ENCODE measurements at regions not wholly inside any gene's neighbourhood (a gene's known extent, or its start where the extent isn't known, plus 50 kb on each side); places are given as distances from the start of the nearest gene placed in this dataset.

DNA sequence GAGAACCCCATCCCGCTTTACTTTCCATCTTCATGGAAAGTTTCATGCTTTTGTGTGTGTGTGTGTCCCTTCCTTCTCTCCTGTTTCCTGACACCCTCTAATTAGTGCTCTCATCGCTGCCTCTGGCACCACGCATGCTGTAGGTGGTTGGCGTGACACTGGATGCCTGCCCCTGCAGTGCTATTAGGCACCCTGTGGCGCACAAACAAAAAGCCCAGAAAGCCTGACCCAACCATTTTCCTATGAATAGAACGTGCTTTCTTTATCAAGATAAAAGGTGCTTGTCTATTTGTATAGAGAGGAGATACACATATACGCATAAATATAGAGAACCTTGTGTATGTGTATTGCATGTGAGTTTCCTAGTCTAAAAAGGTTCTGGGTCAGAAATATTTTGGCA is 120.8 kb upstream of the CDCA7L start:
- Histone ChIP-seq H3K27ac (ENCODE audit: low read depth in 1 of 2, low read length in 1 of 2) (no peak overlapping the region), H3K4me3 (no peak overlapping the region), H3K9ac (ENCODE audit: insufficient read depth in 1 of 2, low read length in 2 of 2) (no peak overlapping the region), H3K27me3 (ENCODE audit: control insufficient read depth in 3 of 3, insufficient read depth in 3 of 3, low read length in 2 of 3) (peaks cover 0 to 46% (median 4%) of the 10 kb centered on the region in 3 donors), H3K4me1 (ENCODE audit: control insufficient read depth in 5 of 5, insufficient read depth in 5 of 5, low read length in 5 of 5) (no peaks in the 10 kb centered on the region), H3K36me3 (ENCODE audit: control insufficient read depth in 4 of 4, insufficient read depth in 4 of 4, low read length in 4 of 4) (no peaks in the 10 kb centered on the region), H3K9me3 (ENCODE audit: control insufficient read depth in 4 of 4, insufficient read depth in 3 of 4, low read length in 3 of 4) (peaks cover 0 to 2% (median 0%) of the 10 kb centered on the region in 4 donors)
- 71 to 83% methylated on average over 7 of the region's 7 CpGs for WGBS, 2 donors
- TF ChIP-seq, protein P1, sequence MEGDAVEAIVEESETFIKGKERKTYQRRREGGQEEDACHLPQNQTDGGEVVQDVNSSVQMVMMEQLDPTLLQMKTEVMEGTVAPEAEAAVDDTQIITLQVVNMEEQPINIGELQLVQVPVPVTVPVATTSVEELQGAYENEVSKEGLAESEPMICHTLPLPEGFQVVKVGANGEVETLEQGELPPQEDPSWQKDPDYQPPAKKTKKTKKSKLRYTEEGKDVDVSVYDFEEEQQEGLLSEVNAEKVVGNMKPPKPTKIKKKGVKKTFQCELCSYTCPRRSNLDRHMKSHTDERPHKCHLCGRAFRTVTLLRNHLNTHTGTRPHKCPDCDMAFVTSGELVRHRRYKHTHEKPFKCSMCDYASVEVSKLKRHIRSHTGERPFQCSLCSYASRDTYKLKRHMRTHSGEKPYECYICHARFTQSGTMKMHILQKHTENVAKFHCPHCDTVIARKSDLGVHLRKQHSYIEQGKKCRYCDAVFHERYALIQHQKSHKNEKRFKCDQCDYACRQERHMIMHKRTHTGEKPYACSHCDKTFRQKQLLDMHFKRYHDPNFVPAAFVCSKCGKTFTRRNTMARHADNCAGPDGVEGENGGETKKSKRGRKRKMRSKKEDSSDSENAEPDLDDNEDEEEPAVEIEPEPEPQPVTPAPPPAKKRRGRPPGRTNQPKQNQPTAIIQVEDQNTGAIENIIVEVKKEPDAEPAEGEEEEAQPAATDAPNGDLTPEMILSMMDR (IDR thresholded peaks at IDR 0.05; ENCODE audit: control extremely low read depth, extremely low read depth), result no peak
- DNase-seq, result no peak
- no peak for ATAC-seq (ENCODE audit: insufficient read depth, low FRiP score)

DNA sequence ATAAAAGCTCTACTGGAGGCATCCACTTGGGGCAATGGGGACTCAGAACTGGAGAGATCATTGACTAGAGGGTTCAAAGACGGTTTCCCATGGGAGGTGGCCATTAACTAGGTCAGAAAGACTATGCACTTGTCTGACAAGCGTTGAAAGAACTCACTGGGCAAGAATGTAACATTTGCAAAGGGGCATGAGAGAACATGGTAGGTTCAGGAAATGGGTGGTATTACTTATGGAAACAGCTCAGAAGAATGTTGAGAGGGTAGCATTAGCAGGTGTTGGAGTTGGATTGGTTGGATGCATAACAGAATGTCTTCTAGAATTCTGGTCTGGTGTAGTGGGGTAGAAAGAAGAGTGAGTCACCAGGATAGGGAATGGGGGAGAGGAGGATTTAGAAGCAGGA is 119.1 kb upstream of the CDCA7L start:
- no peak for ATAC-seq (ENCODE audit: insufficient read depth, low FRiP score)
- Histone ChIP-seq H3K27ac (ENCODE audit: low read depth in 1 of 2, low read length in 1 of 2) (no peak overlapping the region), H3K4me3 (no peak overlapping the region), H3K36me3 (ENCODE audit: control insufficient read depth in 4 of 4, insufficient read depth in 4 of 4, low read length in 4 of 4) (no peaks in the 10 kb centered on the region), H3K27me3 (ENCODE audit: control insufficient read depth in 3 of 3, insufficient read depth in 3 of 3, low read length in 2 of 3) (peaks cover 0 to 45% (median 0%) of the 10 kb centered on the region in 3 donors), H3K4me1 (ENCODE audit: control insufficient read depth in 5 of 5, insufficient read depth in 5 of 5, low read length in 5 of 5) (no peaks in the 10 kb centered on the region), H3K9me3 (ENCODE audit: control insufficient read depth in 4 of 4, insufficient read depth in 3 of 4, low read length in 3 of 4) (peaks cover 0 to 2% (median 0%) of the 10 kb centered on the region in 4 donors), H3K9ac (ENCODE audit: insufficient read depth in 1 of 2, low read length in 2 of 2) (no peak overlapping the region)
- no peak for DNase-seq
- TF ChIP-seq, protein P1 (IDR thresholded peaks at IDR 0.05; ENCODE audit: control extremely low read depth, extremely low read depth), result no peak
- 64 to 78% methylated on average over 2 of the region's 2 CpGs for WGBS, 2 donors

DNA sequence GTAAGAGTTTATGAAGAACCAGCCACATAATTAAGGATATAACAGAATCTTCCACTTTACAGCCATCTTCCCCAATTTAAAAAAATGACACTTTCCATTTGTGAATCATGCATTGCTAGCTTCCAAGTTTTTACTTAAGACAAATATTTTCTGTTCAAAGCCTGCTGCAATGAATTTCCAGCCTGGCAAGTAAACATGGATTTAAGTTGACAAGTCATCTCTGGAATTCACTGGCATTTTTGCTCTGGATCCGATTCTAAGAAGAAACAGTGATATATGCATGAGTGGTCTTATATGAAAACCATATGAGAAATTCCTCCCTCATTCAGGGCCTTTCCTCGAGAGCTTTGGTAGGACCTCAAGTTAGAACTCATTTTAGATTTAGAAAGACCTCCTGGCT is 116.1 kb upstream of the CDCA7L start:
- H3K27ac ChIP-seq (ENCODE audit: low read depth in 1 of 2, low read length in 1 of 2), result no peak overlapping the region
- WGBS, 2 donors, result 76 to 84% methylated on average over 2 of the region's 2 CpGs

More for the DNA sequence above, 116.1 kb upstream of the CDCA7L start:
- Histone ChIP-seq H3K4me1 (ENCODE audit: control insufficient read depth in 5 of 5, insufficient read depth in 5 of 5, low read length in 5 of 5) (no peaks in the 10 kb centered on the region), H3K36me3 (ENCODE audit: control insufficient read depth in 4 of 4, insufficient read depth in 4 of 4, low read length in 4 of 4) (no peaks in the 10 kb centered on the region), H3K27me3 (ENCODE audit: control insufficient read depth in 3 of 3, insufficient read depth in 3 of 3, low read length in 2 of 3) (peaks cover 0 to 28% (median 2%) of the 10 kb centered on the region in 3 donors), H3K9me3 (ENCODE audit: control insufficient read depth in 4 of 4, insufficient read depth in 3 of 4, low read length in 3 of 4) (no peaks in the 10 kb centered on the region), H3K9ac (ENCODE audit: insufficient read depth in 1 of 2, low read length in 2 of 2) (no peak overlapping the region), H3K4me3 (no peak overlapping the region)
- TF ChIP-seq, protein P1 (IDR thresholded peaks at IDR 0.05; ENCODE audit: control extremely low read depth, extremely low read depth), result no peak
- ATAC-seq (ENCODE audit: insufficient read depth, low FRiP score), result no peak
- DNase-seq, result no peak

Measured in lung (tissue), 11 donors.